GM21528 (cell line): ENCODE measurements at regions not wholly inside any gene's neighbourhood (a gene's known extent, or its start where the extent isn't known, plus 50 kb on each side); places are given as distances from the start of the nearest gene placed in this dataset.

ENCODE experiments used
- ATAC-seq: cut with Tn5 transposase; IDR thresholded peaks from one replicate; pipeline ENCODE4 v1.9.1; 2021; ENCODE audit warnings: mild to moderate bottlenecking, moderate library complexity; ENCODE audit not compliant: unreplicated experiment, low FRiP score

- ATAC-seq = no peak
These were observed 604.7 kb downstream of the CBLN2 start for GRCh38 chr18:71939483-71939882.

- no peak for ATAC-seq
These were observed 607.4 kb downstream of the CBLN2 start for GRCh38 chr18:71936744-71937143.

GRCh38 chr18:71919211-71919610 lies 624.9 kb downstream of the CBLN2 start:
- no peak for ATAC-seq

GRCh38 chr18:71913641-71914040 lies 630.5 kb downstream of the CBLN2 start:
- ATAC-seq = no peak

- no peak for ATAC-seq
These were observed 641.7 kb downstream of the CBLN2 start for GRCh38 chr18:71902482-71902881.

- no peak for ATAC-seq
These were observed 644.3 kb downstream of the CBLN2 start for GRCh38 chr18:71899707-71900472.

- ATAC-seq = no peak
These were observed 645.0 kb downstream of the CBLN2 start for GRCh38 chr18:71899183-71899582.

GRCh38 chr18:71887509-71887908 lies 656.6 kb downstream of the CBLN2 start:
- ATAC-seq = no peak

- ATAC-seq = no peak
These were observed 665.9 kb downstream of the CBLN2 start for GRCh38 chr18:71878226-71878625.

- ATAC-seq = no peak
These were observed 670.4 kb downstream of the CBLN2 start for GRCh38 chr18:71873695-71874094.

GRCh38 chr18:71865888-71866287 lies 678.3 kb downstream of the CBLN2 start:
- no peak for ATAC-seq

GRCh38 chr18:71850602-71851001 lies 693.5 kb downstream of the CBLN2 start:
- no peak for ATAC-seq

- ATAC-seq = no peak
These were observed 694.7 kb downstream of the CBLN2 start for GRCh38 chr18:71849407-71849806.

- no peak for ATAC-seq
These were observed 697.4 kb downstream of the CBLN2 start for GRCh38 chr18:71846716-71847115.

- no peak for ATAC-seq
These were observed 699.3 kb downstream of the CBLN2 start for GRCh38 chr18:71844814-71845213.

- no peak for ATAC-seq
These were observed 701.5 kb downstream of the CBLN2 start for GRCh38 chr18:71842666-71843065.

- no peak for ATAC-seq
These were observed 706.6 kb downstream of the CBLN2 start for GRCh38 chr18:71837547-71837946.

GRCh38 chr18:71832946-71833617 lies 711.1 kb downstream of the CBLN2 start:
- no peak for ATAC-seq

GRCh38 chr18:71831039-71831438 lies 713.1 kb downstream of the CBLN2 start:
- ATAC-seq = no peak

- ATAC-seq = no peak
These were observed 716.8 kb downstream of the CBLN2 start for GRCh38 chr18:71827301-71827700.

GRCh38 chr18:71815305-71815704 lies 728.8 kb downstream of the CBLN2 start:
- no peak for ATAC-seq

- ATAC-seq = no peak
These were observed 734.4 kb downstream of the CBLN2 start for GRCh38 chr18:71809711-71810110.
